ENCODE measurements at regions not wholly inside any gene's neighbourhood (a gene's known extent, or its start where the extent isn't known, plus 50 kb on each side); places are given as distances from the start of the nearest gene placed in this dataset.

GRCh38 chr4:184938871-184939270, 79.4 kb upstream of the HELT start:
- TF ChIP-seq EP300 (IDR thresholded peaks at IDR 0.05; ENCODE audit: borderline replicate concordance in 1 of 2, low read depth in 2 of 2, low read length in 2 of 2): no peak
- TF ChIP-seq POLR2A (IDR thresholded peaks at IDR 0.05; ENCODE audit: control extremely low read depth in 1 of 2, low read depth in 2 of 2, low read length in 2 of 2): no peak
- TF ChIP-seq CTCF (IDR thresholded peaks at IDR 0.05; ENCODE audit: control extremely low read depth in 1 of 3, insufficient read depth in 1 of 3, low read depth in 1 of 3, low read length in 3 of 3): no peak
- no peak for TF ChIP-seq SRF (IDR thresholded peaks at IDR 0.05; ENCODE audit: low read depth, low read length)

Data from H1 (cell line).